Hepatocyte (in vitro differentiated cells): ENCODE measurements at regions not wholly inside any gene's neighbourhood (a gene's known extent, or its start where the extent isn't known, plus 50 kb on each side); places are given as distances from the start of the nearest gene placed in this dataset.

Source experiments
- EZH2 ChIP-seq: fragments of 200-600 bp; sonication (generic); IDR thresholded peaks from 2 replicates; pipeline ENCODE4 v1.6.1; 2016; ENCODE audit warnings: antibody characterized with exemption, mild to moderate bottlenecking, borderline replicate concordance
- EZH2phosphoT487 ChIP-seq: fragments of 200-600 bp; sonication (generic); IDR thresholded peaks from one replicate; pipeline ENCODE4 v1.6.1; 2018; ENCODE audit warnings: antibody characterized with exemption, mild to moderate bottlenecking, low read depth, moderate library complexity; ENCODE audit not compliant: unreplicated experiment, severe bottlenecking
- TF ChIP-seq, protein P1 (sequence below): fragments of 200-600 bp; sonication (generic); IDR thresholded peaks from 2 replicates; pipeline ENCODE4 v1.5.1; 2016; ENCODE audit warnings: antibody characterized with exemption, mild to moderate bottlenecking; ENCODE audit not compliant: poor library complexity

- TF ChIP-seq, protein P1, sequence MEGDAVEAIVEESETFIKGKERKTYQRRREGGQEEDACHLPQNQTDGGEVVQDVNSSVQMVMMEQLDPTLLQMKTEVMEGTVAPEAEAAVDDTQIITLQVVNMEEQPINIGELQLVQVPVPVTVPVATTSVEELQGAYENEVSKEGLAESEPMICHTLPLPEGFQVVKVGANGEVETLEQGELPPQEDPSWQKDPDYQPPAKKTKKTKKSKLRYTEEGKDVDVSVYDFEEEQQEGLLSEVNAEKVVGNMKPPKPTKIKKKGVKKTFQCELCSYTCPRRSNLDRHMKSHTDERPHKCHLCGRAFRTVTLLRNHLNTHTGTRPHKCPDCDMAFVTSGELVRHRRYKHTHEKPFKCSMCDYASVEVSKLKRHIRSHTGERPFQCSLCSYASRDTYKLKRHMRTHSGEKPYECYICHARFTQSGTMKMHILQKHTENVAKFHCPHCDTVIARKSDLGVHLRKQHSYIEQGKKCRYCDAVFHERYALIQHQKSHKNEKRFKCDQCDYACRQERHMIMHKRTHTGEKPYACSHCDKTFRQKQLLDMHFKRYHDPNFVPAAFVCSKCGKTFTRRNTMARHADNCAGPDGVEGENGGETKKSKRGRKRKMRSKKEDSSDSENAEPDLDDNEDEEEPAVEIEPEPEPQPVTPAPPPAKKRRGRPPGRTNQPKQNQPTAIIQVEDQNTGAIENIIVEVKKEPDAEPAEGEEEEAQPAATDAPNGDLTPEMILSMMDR: peak; percentile 18
- no peak for TF ChIP-seq EZH2
- TF ChIP-seq EZH2phosphoT487: no peak
These were observed 322.4 kb upstream of the GRAMD2B start for GRCh38 chr5:126100767-126101166.
